ENCODE measurements at regions not wholly inside any gene's neighbourhood (a gene's known extent, or its start where the extent isn't known, plus 50 kb on each side); places are given as distances from the start of the nearest gene placed in this dataset.
"Not testable (repeated sequence)": the region's sequence is repeated elsewhere in the genome, so short reads cannot be mapped to it uniquely, and the experiment has no call there.

DNA sequence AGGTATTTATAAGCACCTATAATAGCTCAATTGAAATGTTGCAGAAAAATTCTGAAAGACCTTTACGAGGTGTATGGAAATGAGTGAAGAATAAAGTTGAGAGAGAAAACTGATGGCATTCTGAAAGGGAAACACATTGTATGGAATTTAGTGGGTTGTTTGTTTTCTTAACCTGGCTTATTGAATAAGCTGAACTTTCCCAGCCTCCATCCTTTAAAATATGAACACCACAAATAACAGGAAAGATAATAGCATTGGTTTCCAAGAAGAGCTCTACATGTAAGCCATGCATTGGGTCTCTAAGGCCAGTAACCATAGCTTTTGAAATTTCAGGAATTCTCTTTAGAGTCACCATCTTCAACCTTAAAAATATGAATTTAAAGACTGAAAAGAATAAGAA lies 709.0 kb downstream of the USP25 start:
- peaks cover 1% of the 10 kb centered on the region for H3K9me3 Mint-ChIP-seq
- CTCF ChIA-PET, result no interaction called here
- no peaks in the 10 kb centered on the region for H3K4me1 Mint-ChIP-seq (ENCODE audit: low read depth)
- H3K27ac Mint-ChIP-seq, result no peak overlapping the region
- no peaks in the 10 kb centered on the region for H3K27me3 Mint-ChIP-seq (ENCODE audit: low read depth)
- no peak overlapping the region for H3K4me3 Mint-ChIP-seq
- intact Hi-C loops (cut with micrococcal nuclease), result no loop called here
- no peak for DNase-seq
- no peaks in the 10 kb centered on the region for H3K36me3 Mint-ChIP-seq (ENCODE audit: low read depth)

DNA sequence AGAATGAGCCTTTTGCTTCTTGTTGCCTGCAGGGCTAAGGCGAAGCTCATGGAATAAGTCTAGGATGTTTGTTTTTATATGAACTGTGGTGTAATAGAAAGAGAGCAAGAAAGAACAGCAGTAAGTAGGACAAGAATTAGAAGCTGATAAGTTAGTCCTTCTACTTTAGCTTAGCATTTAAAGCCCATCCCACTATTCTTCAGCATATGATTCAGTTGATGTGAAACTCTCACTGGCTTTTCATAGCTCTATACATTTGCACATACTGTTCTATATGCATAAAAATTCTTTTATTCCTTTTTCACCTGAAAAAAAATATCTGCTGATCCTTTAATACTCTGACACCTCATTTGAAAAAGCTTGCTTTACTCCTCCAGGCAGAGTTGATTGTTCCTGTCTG lies 712.0 kb downstream of the USP25 start:
- Mint-ChIP-seq H3K36me3 (ENCODE audit: low read depth) (no peaks in the 10 kb centered on the region), H3K9me3 (peaks cover 4% of the 10 kb centered on the region), H3K4me1 (ENCODE audit: low read depth) (no peaks in the 10 kb centered on the region), H3K27me3 (ENCODE audit: low read depth) (no peaks in the 10 kb centered on the region), H3K27ac (no peak overlapping the region), H3K4me3 (no peak overlapping the region)
- DNase-seq, result no peak
- CTCF ChIA-PET, result no interaction called here
- intact Hi-C loops (cut with micrococcal nuclease), result no loop called here

DNA sequence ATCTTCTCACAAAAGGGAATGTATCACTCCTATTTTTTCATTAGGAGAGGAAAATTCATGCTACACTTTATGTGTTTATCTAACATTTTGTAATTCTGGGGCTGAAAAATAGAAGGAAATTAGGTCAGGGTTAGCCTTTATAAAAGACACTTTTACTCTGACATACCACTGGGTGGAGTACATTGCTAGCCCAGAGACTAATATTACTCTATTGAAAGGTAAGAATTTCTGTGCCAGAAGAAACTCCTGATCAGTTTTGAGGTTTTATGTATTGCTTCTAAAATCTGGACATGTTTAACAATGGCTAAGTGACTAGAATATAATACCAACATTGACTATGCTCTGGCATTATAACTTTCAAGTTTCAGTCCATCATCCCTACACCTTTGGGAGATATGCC lies 724.6 kb downstream of the USP25 start:
- intact Hi-C loops (cut with micrococcal nuclease), result no loop called here
- no peak overlapping the region for H3K4me3 Mint-ChIP-seq
- H3K27ac Mint-ChIP-seq, result no peak overlapping the region
- no peaks in the 10 kb centered on the region for H3K36me3 Mint-ChIP-seq (ENCODE audit: low read depth)
- H3K4me1 Mint-ChIP-seq (ENCODE audit: low read depth), result no peaks in the 10 kb centered on the region
- CTCF ChIA-PET, result no interaction called here
- H3K9me3 Mint-ChIP-seq, result no peaks in the 10 kb centered on the region
- no peak for DNase-seq
- no peaks in the 10 kb centered on the region for H3K27me3 Mint-ChIP-seq (ENCODE audit: low read depth)

DNA sequence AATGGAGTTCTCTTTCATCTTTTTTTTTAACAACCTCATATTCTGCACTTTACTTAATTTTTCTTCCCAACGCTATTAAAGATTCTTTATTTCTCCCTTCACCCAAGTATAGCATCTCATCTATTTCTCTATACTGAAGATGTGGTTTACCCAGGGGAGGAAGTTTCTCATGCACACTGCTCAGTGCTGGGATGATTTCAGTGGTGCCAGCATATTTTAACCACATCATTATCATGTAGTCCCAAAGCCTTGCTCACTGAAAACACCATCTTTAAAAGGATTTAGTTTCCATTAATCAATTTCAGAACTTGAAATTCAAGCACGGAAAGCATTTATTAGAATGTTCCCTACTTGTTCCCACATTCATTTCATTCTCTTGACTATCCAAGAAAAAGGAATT lies 725.7 kb downstream of the USP25 start:
- Mint-ChIP-seq H3K4me3 (no peak overlapping the region), H3K36me3 (ENCODE audit: low read depth) (no peaks in the 10 kb centered on the region), H3K9me3 (peaks cover 2% of the 10 kb centered on the region), H3K27ac (no peak overlapping the region), H3K27me3 (ENCODE audit: low read depth) (no peaks in the 10 kb centered on the region), H3K4me1 (ENCODE audit: low read depth) (no peaks in the 10 kb centered on the region)
- CTCF ChIA-PET, result no interaction called here
- no peak for DNase-seq
- intact Hi-C loops (cut with micrococcal nuclease), result no loop called here

DNA sequence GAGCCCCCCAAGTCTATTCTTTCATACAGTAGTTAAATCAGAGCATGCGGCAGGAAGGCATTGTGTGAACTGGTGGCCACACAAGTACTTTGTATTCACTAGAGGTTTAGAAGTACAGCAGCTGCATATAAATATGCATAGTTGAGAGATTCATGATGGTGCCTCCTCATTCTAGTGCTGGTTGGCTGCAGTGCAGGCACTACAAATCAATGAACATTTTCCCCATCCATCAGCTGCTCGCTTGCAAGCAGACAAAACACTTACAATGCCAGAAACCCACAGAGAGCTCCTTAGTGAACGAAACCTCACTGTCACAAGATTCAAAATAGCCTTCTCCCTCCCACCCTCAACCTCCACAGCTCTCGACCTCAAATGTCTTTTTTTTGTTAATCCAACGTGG lies 726.2 kb downstream of the USP25 start:
- no peak for DNase-seq
- Mint-ChIP-seq H3K4me1 (ENCODE audit: low read depth) (no peaks in the 10 kb centered on the region), H3K36me3 (ENCODE audit: low read depth) (no peaks in the 10 kb centered on the region), H3K27ac (no peak overlapping the region), H3K27me3 (ENCODE audit: low read depth) (no peaks in the 10 kb centered on the region), H3K9me3 (peaks cover 2% of the 10 kb centered on the region), H3K4me3 (no peak overlapping the region)
- CTCF ChIA-PET, result no interaction called here
- intact Hi-C loops (cut with micrococcal nuclease), result no loop called here

DNA sequence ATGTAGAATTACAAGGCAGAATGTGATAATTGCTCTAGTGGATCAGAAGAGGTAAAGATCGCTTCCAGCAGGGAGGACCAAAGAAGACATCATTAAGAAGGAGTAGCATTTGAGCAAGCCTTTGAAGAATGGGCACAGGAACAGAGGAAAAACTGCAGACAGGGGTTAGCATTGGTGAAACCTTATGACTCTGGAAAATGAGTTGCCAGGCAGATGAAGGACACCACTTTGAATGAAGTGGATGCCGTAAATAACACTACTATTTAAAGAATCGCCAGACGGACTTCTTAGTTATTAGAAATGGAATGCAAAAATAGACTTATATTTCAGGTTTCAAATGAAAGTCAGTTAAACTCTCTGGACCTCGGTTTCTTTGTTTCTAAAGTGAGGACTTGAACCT lies 727.7 kb downstream of the USP25 start:
- Mint-ChIP-seq H3K9me3 (peaks cover 2% of the 10 kb centered on the region), H3K36me3 (ENCODE audit: low read depth) (no peaks in the 10 kb centered on the region), H3K4me1 (ENCODE audit: low read depth) (no peaks in the 10 kb centered on the region), H3K27me3 (ENCODE audit: low read depth) (no peaks in the 10 kb centered on the region), H3K27ac (no peak overlapping the region), H3K4me3 (no peak overlapping the region)
- intact Hi-C loops (cut with micrococcal nuclease), result no loop called here
- DNase-seq, result no peak
- CTCF ChIA-PET, result no interaction called here

DNA sequence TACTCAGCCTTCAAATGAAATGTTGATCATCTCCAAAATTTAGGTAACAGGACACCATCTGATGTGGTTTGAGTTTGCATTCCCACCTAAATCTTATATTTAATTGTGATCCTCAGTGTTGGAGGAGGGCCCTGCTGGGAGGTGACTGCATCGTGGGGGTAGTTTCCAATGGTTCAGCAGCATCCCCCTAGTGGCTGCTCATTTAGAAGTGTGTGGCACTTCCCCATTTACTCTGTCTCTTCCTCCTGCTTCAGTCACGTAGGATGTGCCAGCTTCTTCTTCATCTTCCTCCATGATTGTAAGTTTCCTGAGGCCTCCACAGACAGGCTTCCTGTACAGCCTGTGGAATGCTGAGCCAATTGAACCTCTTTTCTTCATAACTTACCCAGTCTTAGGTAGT lies 731.2 kb downstream of the USP25 start:
- Mint-ChIP-seq H3K27me3 (ENCODE audit: low read depth) (no peaks in the 10 kb centered on the region), H3K4me3 (no peak overlapping the region), H3K36me3 (ENCODE audit: low read depth) (no peaks in the 10 kb centered on the region), H3K27ac (no peak overlapping the region), H3K4me1 (ENCODE audit: low read depth) (no peaks in the 10 kb centered on the region), H3K9me3 (peaks cover 10% of the 10 kb centered on the region)
- no peak for DNase-seq
- intact Hi-C loops (cut with micrococcal nuclease), result no loop called here
- CTCF ChIA-PET, result no interaction called here

DNA sequence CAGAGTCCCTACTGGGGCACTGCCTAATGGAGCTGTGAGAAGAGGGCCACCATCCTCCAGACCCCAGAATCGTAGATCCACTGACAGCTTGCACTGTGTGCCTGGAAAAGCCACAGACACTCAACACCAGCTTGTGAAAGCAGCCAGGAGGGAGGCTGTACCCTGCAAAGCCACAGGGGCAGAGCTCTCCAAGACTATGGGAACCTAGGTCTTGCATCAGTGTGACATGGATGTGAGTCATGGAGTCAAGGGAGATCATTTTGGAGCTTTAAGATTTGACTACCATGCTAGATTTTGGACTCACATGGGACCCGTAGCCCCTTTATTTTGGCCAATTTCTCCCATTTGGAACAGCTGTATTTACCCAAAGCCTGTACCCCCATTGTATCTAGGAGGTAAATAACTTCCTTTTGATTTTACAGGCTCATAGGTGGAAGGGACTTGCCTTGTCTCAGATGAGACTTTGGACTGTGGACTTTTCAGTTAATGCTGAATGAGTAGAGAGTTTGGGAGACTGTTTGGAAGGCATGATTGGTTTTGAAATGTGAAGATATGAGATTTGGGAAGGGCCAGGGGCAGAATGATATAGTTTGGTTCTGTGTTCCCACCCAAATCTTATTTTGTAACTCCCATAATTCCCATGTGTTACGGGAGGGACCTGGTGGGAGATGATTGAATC lies 734.6 kb downstream of the USP25 start:
- CTCF ChIA-PET; H3K27ac Mint-ChIP-seq; DNase-seq; H3K4me3 Mint-ChIP-seq; H3K4me1 Mint-ChIP-seq (ENCODE audit: low read depth); intact Hi-C loops (cut with micrococcal nuclease); H3K36me3 Mint-ChIP-seq (ENCODE audit: low read depth); H3K27me3 Mint-ChIP-seq (ENCODE audit: low read depth): not testable (repeated sequence)
- H3K9me3 Mint-ChIP-seq, result peaks cover 11% of the 10 kb centered on the region

DNA sequence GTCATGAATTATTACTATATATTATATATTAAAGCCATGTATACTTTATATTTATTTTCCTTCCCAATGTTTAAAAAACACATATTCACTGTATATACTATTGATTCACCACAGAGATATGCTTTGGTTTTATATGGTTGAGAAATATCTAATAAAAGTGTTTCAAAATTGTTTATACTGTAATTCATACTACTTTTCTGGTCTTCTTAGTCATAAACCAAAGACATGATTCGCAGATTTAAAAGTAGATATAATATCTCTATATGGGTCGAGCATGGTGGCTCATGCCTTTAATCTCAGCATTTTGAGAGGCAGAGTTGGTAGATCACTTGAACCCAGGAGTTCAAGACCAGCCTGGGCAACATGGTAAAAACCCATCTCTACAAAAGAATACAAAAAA lies 738.4 kb downstream of the USP25 start:
- Mint-ChIP-seq H3K4me1 (ENCODE audit: low read depth) (no peaks in the 10 kb centered on the region), H3K36me3 (ENCODE audit: low read depth) (no peaks in the 10 kb centered on the region)

DNA sequence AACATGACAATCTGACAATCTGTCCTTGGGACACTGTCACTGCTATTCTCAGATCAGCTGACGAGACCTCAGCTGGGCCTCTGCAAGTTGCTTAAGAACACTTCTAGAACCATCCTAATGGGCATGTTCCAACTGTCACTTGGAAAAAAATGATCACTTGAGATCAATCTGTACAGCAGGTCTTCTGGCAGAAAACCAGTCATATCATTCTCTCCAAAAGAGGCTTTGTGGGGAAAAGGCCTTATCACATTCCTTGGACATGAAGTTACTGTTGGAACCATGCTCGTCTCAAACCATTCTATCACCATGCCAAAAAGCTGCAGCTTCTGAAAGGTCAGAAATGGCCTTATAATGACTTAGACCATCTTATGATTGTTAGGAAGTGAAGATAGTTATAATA lies 744.2 kb downstream of the USP25 start:
- H3K27ac Mint-ChIP-seq, result no peak overlapping the region
- DNase-seq, result no peak
- CTCF ChIA-PET, result no interaction called here

More for the DNA sequence above, 738.4 kb downstream of the USP25 start:
- intact Hi-C loops (cut with micrococcal nuclease), result no loop called here
- CTCF ChIA-PET, result interaction anchor here (0.6 kb wide), 1 partner anchor 140 kb away, joined by 3 read pairs; no protein-coding TSS in a partner anchor
- no peaks in the 10 kb centered on the region for H3K27me3 Mint-ChIP-seq (ENCODE audit: low read depth)
- no peak for DNase-seq
- no peak overlapping the region for H3K4me3 Mint-ChIP-seq
- peaks cover 8% of the 10 kb centered on the region for H3K9me3 Mint-ChIP-seq
- H3K27ac Mint-ChIP-seq, result no peak overlapping the region

DNA sequence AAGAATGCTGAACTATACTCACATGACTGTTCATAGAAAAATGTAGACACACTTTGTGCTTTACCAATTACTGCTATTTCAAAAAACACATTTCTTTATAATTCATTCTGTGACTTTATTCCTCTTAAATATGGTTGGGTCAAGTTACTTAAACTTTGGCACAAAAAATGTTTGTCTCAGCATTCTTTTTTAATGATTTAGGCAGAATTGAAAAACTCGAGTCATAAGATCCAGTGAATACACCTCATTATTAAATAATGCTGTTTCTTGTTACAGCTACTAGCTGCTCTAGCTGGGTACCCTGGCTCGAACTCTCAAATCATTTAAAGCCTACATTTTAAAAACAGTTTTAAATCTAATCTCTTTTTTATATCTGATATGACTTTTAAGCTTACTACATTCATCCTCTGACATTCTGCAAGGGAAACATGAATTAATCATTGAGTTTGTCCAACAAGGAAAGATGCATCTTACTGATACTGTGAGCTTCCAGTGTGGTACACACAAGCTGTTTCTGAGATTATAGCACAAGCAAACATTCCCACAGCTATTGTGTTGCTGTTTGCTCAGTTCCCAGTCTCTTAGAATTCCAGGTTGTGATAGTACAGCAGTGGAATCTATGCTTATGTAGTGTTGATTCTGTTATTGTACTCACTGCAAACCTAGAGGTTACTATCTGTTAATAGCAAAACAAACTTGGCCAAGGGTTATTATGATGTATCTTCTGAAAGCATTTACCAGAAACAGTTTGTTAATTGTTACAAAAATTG lies 746.5 kb downstream of the USP25 start:
- Mint-ChIP-seq H3K9me3 (peaks cover 5% of the 10 kb centered on the region), H3K27ac (no peak overlapping the region), H3K27me3 (ENCODE audit: low read depth) (no peaks in the 10 kb centered on the region), H3K4me3 (no peak overlapping the region), H3K36me3 (ENCODE audit: low read depth) (no peaks in the 10 kb centered on the region), H3K4me1 (ENCODE audit: low read depth) (no peaks in the 10 kb centered on the region)
- intact Hi-C loops (cut with micrococcal nuclease), result no loop called here
- CTCF ChIA-PET, result no interaction called here
- DNase-seq, result no peak

More for the DNA sequence above, 744.2 kb downstream of the USP25 start:
- intact Hi-C loops (cut with micrococcal nuclease), result no loop called here
- no peak overlapping the region for H3K4me3 Mint-ChIP-seq
- H3K4me1 Mint-ChIP-seq (ENCODE audit: low read depth), result no peaks in the 10 kb centered on the region
- H3K27me3 Mint-ChIP-seq (ENCODE audit: low read depth), result no peaks in the 10 kb centered on the region
- no peaks in the 10 kb centered on the region for H3K36me3 Mint-ChIP-seq (ENCODE audit: low read depth)
- no peaks in the 10 kb centered on the region for H3K9me3 Mint-ChIP-seq

DNA sequence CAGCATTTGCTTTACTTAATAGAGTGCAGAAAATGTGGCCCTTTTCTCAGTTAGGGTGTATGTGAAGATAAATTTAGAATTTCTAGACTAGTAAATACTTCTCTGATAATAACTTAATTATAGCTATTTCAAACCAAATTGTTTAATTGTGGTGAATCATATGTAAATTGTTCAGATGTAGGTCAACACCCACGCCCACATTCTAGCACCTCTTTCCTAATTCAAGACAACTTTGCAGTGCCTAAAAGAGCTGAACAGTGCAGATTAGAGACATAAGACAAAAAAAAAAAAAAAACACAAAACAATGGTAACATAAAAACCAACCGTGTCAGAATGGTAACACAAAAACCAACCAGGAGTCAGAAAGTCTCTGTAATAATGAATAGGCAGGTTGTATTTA lies 758.3 kb downstream of the USP25 start:
- no peak overlapping the region for H3K27ac Mint-ChIP-seq
- no peaks in the 10 kb centered on the region for H3K36me3 Mint-ChIP-seq (ENCODE audit: low read depth)
- no peaks in the 10 kb centered on the region for H3K27me3 Mint-ChIP-seq (ENCODE audit: low read depth)
- no peaks in the 10 kb centered on the region for H3K4me1 Mint-ChIP-seq (ENCODE audit: low read depth)
- H3K4me3 Mint-ChIP-seq, result no peak overlapping the region
- CTCF ChIA-PET, result interaction anchor here (0.7 kb wide), 1 partner anchor 593 kb away, joined by 3 read pairs; no protein-coding TSS in a partner anchor
- H3K9me3 Mint-ChIP-seq, result no peaks in the 10 kb centered on the region
- intact Hi-C loops (cut with micrococcal nuclease), result no loop called here
- DNase-seq, result no peak

DNA sequence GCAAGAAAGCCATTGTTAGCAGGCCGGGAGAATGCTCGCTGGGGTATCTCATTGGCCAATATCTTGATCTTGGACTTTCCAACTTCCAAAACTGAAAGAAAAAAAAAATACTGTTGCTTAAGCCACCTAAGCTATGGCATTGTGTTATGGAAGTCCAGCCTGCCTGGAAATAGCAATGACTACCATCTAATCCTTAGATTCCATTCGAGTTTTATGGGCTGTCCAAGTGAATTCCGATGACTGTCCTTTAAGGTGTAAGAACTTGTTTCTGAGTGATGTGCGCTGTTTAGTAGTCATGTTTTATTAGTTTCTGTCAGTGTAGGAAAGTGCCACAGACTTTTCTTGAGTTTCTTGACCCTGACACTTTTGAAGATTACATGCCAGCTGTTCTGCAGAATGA lies 762.6 kb downstream of the USP25 start:
- H3K4me1 Mint-ChIP-seq (ENCODE audit: low read depth), result no peaks in the 10 kb centered on the region
- H3K27ac Mint-ChIP-seq, result no peak overlapping the region
- DNase-seq, result no peak
- CTCF ChIA-PET, result no interaction called here
- intact Hi-C loops (cut with micrococcal nuclease), result no loop called here
- no peaks in the 10 kb centered on the region for H3K27me3 Mint-ChIP-seq (ENCODE audit: low read depth)
- H3K4me3 Mint-ChIP-seq, result no peak overlapping the region
- no peaks in the 10 kb centered on the region for H3K36me3 Mint-ChIP-seq (ENCODE audit: low read depth)
- no peaks in the 10 kb centered on the region for H3K9me3 Mint-ChIP-seq
